Fibroblast of skin of back (primary cell): ENCODE measurements at regions not wholly inside any gene's neighbourhood (a gene's known extent, or its start where the extent isn't known, plus 50 kb on each side); places are given as distances from the start of the nearest gene placed in this dataset.
"Not testable (repeated sequence)": the region's sequence is repeated elsewhere in the genome, so short reads cannot be mapped to it uniquely, and the experiment has no call there.

Experiments used
- DNase-seq: peaks from one replicate; pipeline ENCODE4 v3.0.0-alpha.2; 2013

DNA sequence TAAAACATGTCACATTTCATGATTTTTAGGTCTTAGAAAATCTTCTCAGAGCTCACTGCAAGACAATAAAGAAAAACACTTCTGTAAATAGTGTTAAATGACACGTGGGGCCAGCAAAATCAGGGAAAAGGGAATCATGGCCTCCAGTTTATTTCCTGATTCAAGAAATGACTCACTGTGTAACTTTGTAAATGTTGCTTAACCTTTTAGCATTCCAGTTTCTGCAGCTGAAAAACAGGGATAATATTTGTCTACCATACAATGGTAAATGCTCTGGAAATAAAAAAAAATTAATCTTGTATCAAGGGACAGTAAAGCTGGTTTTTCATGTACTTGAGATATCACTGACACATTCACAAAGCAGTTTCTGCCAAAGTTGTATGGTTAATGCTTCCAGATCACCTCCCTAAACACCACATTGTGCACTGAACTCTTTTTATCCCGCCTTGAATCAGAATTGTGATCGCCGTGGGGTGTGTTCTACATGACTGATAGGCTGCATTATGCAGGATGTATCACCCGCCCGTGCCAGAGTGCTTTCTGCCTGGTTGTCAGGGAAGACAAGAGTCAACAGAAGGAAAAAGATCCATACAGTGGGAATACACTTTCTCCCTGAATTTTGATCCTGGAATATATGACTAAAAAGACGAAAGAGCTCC lies 238.8 kb downstream of the IKZF2 start:
- DNase-seq: peak; percentile 8

DNA sequence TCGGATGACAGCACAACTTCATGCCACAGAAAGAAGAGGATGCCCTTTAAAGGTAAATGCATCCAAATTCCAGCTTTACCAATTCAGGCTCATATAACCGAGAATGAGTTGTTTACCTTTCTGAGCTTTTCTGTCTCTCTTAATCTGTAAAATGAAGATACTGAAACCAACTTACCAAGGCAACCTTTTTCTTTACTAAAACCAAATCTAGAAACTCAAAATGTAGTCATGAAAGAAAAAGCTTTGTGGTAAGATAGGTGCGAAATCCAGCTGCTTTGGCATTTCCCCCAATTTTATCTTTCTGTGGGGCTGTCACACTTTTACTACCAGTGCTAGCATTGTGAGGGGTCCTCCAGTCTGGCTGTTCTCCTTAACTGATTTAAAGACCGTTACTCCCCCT lies 240.4 kb downstream of the IKZF2 start:
- no peak for DNase-seq

DNA sequence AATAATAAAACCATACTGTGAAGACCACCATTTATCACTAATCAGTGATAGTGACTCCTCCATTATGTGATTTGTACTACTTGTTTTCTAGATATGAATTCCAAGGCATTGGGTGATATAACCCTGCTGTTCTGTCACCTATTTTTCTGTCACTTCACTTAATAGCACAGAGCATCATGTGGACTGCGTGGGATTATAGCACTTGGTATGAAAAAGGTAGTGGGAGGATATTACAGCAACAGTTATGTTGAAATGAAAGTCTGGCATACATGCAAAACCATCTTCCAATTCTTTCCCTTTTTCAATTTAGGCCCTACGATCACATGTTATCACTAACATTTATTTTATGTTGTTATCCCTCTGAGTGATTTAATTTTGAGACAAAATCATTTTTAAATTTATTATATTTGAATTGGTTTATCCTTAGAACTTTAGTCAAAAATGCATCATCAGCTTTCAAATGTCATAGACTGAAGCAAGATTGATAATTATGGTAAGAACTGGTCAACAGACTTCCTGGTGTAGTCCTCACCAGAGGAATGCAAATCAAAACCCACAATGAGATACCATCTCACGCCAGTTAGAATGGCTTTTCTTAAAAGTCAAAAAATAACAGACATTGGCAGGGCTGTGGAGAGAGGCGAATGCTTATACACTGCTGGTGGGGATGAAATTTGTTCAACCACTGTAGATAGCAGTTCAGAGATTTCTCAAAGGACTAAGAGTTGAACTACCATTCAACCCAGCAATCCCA lies 242.6 kb downstream of the IKZF2 start:
- no peak for DNase-seq

DNA sequence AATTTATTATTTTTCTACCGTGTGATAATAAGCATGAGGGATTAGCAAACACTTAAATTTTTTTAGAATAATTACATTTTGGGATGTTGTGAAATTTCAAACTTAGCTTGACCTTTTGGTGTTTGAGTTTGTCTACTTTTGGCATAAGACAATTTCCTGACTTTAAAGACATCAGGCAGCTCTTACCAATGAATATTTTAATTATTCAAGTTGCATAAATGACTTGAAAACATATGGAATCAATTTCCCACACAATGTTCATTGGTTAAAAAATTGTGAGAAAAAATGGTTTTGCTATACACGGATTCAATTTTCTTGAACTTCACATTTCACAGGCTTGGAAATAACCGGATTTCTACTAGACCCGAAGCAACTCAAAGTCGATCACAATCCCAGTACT lies 243.4 kb downstream of the IKZF2 start:
- DNase-seq: no peak

DNA sequence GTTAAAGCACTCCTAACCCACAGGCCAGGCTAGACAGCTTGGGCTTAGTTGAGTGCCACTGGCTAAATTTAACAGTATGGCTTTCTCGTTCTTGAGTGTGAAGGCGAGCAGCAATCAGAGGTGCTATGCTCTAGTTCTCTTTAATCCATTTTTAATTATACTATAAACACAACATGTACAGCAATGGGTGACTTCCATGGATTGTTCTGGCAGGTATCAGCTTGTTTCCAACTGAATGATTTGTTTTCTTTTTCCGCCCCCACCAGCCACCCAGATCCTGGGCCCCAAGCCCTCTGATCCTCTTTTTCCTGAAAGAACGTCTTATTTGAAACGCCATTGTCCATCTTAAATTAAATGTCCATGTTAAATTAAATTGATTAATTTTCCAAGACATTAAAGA lies 244.8 kb downstream of the IKZF2 start:
- DNase-seq: no peak

DNA sequence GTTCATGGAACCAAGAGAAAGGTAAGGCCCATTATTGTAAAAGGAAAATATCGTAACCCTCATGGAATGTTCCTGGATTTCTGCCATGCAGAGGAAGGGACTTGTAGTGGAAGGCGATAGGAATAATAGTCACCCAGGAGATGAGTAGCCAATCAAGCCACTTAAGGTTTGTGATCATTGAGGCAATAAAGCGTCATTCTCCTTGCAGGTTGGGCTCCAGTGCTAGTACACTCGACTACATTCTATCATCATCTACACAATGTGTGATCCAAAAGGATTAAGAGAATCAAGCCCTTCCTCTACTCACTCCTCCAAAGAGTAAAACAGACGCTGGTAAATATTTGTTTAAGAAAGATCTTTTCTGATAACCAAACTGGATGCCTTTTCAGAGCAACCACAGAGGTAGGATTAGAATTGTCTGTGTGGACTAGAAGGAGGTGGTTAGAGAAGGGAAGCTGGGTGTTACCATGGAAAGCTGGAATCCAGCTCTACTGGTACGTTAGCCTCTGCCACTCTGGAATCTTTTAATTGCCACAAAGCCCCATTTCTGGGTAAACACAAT lies 245.7 kb downstream of the IKZF2 start:
- no peak for DNase-seq

DNA sequence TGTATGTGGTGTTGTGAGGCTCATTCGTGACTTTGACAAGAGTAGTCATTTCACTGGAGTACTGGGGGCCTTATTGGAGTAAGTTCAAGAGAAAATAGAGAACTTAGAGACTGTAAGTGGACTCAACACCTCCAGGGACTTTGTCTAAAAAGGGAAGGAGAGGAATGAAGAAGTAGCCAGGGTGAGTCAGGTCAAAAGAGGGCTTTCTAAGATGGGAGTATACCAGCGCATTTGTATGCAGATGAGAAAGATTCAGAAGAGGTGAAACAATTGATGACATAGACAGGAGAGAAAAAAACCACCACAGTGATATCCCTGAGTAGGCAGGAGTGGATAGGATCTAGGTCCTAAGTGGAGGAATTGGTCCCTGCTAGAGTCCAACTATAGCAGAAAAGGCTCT lies 246.8 kb downstream of the IKZF2 start:
- no peak for DNase-seq

DNA sequence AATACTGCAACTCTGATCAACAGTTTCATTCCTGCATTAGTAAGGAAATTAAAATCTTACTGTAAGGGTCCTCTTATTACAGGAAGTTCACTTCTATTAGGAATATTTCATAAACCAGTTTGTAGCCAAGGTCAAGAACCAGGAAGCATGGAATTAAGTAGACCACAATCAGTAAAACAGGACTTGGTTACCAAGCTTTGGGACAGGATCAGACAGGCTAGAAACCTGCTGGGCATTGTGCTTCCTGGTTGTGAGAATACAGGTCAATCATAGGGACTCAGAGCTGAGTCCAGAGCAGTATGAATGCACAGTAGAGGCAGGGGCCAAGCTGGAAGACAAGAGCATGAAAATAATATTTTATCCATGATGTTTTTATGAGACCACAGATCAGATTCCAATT lies 248.0 kb downstream of the IKZF2 start:
- no peak for DNase-seq

DNA sequence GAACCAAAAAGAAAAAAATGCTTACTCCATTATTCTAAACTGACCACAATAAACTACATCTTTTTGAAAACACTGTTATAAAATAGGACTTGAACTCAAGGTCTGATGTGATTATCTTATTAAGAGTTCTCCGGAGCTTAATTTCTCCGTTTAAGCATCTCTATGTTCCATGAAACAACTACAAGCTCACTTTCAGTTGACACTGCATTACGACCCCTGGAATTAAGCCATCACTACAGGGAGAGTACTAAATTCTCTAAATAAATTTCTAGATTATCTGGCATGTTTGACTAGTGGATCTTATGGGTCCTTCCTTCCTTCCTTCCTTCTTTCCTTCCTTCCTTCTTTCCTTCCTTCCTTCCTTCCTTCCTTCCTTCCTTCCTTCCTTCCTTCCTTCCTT lies 249.0 kb downstream of the IKZF2 start:
- no peak for DNase-seq

DNA sequence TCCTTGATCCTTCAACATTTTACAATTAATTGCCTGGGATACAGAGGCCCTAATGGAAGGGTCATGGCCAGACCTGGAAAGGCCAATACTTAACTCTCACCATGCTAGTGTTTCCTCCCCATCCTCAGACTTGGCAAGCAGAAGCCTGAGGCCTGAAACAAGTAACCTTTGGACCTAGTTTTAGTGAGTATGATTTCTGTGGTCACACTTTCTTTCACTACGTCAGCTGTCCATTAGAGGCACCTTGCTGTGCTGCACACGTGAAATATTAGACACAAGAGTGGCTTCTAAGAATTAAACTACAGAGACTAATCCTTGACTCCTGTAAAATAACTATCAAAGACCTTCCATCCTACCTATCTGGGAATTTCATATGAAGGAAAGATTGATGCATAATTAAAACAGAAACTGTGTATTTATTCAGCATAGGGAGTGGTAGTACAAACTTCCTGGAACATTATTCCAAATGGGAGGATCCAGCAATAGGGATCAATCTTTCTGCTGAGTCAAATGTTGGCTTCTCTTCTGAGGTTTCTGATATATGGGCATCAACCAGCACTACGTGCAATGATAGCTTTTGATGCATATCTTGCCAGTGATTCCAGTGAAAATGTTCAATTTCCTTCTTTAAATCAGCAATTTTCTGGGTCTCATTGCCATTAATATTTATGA lies 249.7 kb downstream of the IKZF2 start:
- no peak for DNase-seq

DNA sequence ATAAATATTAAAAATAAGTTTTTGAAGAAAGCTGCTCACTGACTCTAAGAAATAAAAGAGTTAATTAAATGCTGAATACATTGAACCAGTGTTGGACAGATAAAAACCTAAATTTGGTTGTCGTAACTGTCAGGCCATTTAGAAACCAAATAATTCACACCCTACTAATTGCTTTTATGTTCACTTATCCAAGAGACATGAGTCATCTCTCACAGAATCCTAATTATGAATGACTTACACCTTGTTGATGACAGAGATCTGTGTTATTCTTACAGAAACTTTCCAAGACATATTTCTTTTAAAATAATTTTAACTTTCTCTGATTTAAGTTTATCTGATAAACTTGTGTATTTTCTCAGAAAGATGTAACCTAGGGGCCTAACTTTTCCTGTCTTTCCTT lies 250.7 kb downstream of the IKZF2 start:
- no peak for DNase-seq

DNA sequence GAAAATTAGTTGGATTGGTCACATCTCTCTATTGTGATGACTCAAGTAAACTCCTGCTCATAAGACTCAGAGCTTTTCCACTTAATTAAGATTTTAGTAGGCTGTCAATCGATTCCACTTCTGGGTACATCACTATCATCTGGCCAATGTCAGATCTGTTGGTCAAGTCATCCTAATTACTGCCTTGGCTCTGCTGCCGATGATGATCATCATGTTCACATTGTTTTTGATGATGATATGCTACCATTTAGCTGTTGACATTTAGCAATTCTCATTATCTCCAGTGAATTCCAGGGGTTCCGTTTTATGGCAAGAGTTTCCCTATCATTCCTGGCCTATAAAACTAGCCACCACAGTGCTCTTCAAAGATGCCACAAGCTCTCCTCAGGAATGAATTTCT lies 253.4 kb downstream of the IKZF2 start:
- no peak for DNase-seq

DNA sequence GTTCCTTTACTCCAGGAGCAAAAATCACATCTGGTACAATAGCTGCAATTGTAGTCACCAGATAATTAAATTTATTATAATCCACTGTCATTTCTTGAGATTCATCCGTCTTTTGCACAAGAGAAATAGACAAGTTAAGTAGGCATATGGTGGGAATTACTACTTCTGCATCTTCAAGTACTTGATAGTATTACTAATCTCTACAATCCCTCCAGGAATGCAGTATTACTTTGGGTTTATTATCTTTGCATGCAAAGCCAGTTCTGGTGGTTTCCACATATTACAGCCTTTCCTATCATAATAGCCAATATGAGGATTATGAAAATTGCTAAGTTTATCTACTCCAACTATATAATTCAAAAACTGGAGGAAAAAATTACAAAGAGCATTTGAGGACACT lies 254.1 kb downstream of the IKZF2 start:
- DNase-seq: no peak

DNA sequence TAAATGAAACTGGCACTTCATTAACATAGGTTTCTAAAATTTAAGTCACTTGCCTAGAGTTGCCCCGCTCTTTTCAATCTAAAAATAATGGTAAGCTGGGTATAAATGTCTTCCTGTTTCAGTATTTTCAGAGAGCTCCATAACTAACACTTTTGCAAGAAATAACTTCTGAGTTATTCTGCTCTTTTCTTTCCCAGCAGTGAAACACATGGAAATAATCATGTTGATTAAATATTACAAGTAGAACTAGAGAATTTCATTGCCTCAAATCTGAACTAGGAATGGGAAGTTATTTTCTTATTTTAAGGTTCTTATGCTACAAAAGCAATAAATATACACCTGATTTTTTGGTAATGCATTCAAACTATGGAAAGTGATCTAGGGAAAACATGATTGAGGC lies 257.4 kb downstream of the IKZF2 start:
- no peak for DNase-seq

DNA sequence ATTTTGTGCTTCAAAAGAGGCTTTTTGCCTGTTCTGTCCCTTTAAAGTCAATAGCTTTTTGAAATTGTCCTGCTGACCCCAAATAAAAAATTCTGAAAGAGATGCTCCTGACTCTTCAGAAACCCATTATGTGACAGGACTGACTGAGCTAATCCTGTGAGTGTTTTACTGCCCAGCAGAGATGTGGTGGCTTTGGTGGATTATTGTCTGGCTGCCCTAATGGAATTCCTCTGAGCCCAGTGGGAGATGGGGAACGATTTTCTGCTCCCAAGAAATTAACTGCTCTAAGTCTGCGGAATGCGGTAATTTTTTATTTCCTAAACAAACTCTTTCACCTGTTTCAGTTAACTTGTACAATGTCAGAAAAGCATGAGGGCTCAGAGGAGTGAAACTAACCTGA lies 258.2 kb downstream of the IKZF2 start:
- DNase-seq: no peak

DNA sequence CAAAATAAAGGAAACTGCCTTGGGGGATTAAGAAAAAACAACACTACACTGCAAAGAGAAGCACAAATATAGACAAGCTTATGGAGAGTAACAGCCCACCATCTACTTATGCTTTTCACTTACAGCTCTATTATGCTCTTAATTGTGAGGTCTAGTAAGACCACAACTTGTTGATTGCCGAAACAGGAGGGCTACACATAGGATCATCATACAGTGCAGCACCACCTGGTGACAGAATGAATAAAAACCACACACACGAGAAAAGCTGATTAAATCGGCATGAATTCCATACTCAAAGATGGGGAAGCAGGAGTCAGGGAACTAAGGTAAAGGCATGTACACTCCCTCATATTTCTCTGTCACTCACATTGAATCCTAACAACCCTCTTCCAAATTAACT lies 259.2 kb downstream of the IKZF2 start:
- DNase-seq: peak; percentile 5

DNA sequence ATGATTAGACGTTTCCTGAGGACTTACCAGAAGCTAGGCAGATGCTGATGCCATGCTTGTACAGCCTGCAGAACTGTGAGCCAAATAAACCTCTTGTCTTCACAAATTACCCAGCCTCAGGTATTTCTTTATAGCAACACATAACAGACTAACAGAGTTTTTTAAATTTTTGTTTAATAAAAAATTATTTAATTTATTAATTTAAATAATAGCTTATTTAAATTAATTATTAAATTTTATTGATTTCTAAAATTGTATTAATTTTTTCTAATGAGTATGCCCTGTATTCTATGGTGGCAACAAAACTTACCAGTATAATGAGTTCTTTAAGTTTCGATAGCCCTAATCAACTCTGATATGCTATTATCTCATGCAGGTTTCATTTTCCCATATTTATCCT lies 259.8 kb downstream of the IKZF2 start:
- DNase-seq: no peak

DNA sequence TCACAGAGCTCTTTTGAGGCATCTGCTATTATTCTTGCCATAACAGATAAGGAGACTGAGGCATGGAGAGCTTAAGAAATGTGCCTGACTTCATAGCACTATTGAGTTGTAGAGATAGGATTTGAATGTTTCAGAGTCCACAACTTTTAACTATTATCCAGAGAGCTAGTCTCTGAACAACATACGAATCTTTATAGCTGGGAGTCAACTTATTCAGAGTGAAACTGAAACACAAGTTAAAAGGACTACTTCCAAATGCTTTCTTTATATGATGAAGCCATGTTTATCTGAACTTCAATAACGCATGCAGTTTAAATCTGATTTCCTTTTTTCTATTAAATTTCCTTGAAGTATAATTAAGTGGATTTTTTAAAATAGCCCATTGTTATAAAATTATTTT lies 268.8 kb downstream of the IKZF2 start:
- no peak for DNase-seq

DNA sequence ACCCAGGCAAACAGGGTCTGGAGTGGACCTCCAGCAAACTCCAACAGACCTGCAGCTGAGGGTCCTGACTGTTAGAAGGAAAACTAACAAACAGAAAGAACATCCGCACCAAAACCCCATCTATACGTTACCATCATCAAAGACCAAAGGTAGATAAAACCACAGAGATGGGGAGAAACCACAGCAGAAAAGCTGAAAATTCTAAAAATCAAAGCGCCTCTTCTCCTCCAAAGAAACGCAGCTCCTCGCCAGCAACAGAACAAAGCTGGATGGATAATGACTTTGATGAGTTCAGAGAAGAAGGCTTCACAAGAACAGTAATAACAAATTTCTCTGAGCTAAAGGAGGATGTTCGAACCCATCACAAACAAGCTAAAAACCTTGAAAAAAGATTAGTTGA lies 274.9 kb downstream of the IKZF2 start:
- DNase-seq: not testable (repeated sequence)

DNA sequence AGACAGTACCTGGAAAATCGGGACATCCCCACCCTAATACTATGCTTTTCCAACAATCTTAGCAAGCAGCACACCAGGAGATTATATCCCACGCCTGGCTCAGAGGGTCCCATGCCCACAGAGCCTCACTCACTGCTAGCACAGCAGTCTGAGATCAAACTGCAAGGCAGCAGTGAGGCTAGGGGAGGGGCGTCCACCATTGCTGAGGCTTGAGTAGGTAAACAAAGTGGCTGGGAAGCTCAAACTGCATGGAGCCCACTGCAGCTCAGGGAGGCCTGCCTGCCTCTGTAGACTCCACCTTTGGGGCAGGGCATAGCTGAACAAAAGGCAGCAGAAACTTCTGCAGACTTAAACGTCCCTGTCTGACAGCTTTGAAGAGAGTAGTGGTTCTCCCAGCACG lies 275.5 kb downstream of the IKZF2 start:
- DNase-seq: not testable (repeated sequence)

DNA sequence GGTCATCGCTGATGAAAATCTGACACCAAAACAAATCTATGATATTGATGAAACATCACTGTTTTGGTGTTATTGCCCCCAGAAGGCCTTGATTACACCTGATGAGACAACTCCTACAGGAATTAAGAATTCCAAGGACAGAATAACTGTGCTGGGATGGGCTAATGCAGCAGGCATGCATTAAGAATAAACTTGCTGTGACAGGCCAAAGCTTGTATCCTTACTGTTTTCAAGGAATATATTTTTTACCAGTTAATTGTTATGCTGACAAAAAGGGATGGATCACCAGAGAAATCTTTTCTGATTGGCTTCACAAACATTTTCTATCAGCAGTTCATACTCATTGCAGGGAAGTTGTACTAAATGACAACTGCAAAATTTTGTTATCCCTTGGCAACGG lies 278.2 kb downstream of the IKZF2 start:
- no peak for DNase-seq

DNA sequence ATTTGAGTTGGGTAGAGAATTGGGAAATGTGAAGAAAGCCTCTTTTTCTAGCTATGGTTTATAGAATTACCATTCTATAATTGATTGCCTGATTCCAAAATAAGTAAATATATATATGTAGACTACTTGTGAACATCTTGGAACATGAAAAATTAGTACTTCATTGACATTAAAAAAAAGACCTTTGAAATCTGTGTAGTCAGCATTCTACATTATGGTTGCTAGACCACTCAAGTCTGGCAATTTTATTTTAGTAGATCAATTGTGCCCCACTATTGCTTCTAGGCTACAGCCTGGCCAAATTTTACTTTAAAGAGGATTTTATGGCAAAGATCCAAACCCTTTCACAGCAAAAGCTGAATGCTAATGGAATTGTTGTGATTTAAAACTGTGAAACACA lies 279.8 kb downstream of the IKZF2 start:
- DNase-seq: no peak

DNA sequence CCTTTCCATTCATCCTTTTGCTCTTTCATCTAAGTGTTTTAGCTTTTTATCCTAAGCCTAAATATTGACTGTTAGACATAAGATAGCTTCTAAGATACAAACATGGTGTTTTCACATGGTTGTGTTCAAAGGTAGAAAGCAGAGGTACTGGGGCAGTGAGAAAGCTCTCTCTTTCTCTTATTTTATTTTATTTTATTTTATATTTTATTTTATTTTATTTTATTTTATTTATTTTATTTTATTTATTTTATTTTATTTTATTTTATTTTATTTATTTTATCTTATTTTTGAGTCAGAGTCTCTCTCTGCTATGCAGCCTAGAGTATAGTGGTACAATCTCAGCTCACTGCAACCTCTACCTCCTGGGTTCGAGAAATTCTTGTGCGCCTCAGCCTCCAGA lies 287.2 kb downstream of the IKZF2 start:
- no peak for DNase-seq

DNA sequence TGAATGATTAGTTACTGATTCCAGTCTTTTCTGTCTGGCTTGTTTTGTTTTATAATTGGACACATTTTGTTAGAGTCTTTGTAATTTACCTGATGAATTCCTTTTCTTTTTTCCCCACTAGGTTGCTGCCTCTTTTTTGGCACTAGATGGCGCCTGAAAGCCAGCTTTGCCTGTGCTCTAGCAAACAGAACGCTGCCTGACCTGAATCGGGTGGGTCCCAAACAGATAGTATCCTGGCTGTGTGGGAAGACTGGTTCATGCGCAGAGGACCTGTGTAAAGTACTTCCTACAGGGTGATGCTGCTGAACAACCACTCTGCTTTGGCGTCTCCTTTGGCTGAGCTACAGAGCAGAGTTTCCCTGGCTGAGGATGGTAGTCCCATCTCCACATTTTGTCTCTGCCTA lies 288.2 kb downstream of the IKZF2 start:
- DNase-seq: peak; percentile 10
